ENCODE measurements at regions not wholly inside any gene's neighbourhood (a gene's known extent, or its start where the extent isn't known, plus 50 kb on each side); places are given as distances from the start of the nearest gene placed in this dataset.

DNA sequence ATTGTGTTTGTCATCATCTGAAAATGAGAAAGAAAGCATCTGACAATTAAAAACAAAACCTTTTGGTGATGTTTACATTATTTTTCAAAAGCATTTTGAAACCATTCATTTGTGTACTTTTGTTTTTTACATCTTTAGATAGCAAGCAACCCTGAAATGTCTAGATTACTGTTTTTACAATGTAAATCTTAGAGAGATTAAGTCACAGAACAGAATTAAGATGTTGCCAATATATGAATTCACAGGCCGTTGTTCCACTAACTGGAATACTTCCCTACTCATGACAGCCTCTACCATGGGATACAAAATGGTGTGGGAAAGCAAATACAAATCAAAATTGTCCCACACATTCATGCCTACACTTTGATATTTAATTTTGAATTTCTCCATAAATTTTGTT is 480.0 kb upstream of the ZEB2 start:
- DNase-seq (ENCODE audit: extremely low spot score, unreplicated experiment): no peak
- H3K4me1 Mint-ChIP-seq (ENCODE audit: unreplicated experiment): peaks cover 45% of the 10 kb centered on the region
- H3K27ac Mint-ChIP-seq (ENCODE audit: unreplicated experiment): no peak overlapping the region
- no peaks in the 10 kb centered on the region for H3K27me3 Mint-ChIP-seq (ENCODE audit: unreplicated experiment)
- no peaks in the 10 kb centered on the region for H3K9me3 Mint-ChIP-seq (ENCODE audit: unreplicated experiment)
- TF ChIP-seq, protein P1, sequence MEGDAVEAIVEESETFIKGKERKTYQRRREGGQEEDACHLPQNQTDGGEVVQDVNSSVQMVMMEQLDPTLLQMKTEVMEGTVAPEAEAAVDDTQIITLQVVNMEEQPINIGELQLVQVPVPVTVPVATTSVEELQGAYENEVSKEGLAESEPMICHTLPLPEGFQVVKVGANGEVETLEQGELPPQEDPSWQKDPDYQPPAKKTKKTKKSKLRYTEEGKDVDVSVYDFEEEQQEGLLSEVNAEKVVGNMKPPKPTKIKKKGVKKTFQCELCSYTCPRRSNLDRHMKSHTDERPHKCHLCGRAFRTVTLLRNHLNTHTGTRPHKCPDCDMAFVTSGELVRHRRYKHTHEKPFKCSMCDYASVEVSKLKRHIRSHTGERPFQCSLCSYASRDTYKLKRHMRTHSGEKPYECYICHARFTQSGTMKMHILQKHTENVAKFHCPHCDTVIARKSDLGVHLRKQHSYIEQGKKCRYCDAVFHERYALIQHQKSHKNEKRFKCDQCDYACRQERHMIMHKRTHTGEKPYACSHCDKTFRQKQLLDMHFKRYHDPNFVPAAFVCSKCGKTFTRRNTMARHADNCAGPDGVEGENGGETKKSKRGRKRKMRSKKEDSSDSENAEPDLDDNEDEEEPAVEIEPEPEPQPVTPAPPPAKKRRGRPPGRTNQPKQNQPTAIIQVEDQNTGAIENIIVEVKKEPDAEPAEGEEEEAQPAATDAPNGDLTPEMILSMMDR (IDR thresholded peaks at IDR 0.05): no peak
- no peak overlapping the region for H3K4me3 Mint-ChIP-seq (ENCODE audit: unreplicated experiment)
- H3K36me3 Mint-ChIP-seq (ENCODE audit: unreplicated experiment): no peaks in the 10 kb centered on the region

DNA sequence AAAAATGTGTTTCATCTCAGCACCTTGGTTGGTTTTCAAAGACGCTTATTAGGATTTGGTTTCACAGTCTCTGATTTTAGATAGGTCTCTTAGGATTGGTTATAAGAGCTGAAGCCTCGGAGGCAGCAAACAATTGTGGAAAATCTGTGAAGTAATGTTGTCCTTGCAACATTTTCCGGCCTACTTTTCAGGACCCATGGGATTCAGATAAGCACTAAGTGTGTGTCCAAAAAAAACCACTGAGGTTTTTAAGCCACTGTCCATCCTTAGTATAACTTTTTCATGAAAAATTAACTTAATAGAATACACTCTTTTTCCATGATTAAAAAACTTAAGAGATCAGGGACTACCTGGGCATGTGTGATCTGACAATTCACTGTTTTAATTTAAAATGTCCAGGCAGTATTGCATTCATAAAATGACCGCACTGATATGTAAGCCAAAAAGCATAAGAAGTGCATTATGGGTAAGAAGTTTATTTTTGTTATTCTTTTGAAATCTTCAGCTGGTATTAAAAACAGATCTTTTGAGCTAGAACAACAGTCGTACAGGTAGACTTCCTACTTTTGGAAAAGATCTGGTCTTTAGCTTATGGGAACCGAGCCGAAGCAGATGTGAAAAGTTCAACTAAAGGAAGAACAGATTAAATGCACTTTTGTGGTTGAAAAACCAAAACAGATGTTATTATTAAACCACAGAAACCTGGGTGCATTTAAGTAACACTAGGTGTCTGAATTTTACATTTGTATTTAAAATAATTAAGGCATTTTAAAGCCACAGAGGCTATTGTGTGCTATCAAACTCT is 479.4 kb upstream of the ZEB2 start:
- Mint-ChIP-seq H3K36me3 (ENCODE audit: unreplicated experiment) (no peaks in the 10 kb centered on the region), H3K27me3 (ENCODE audit: unreplicated experiment) (no peaks in the 10 kb centered on the region), H3K4me1 (ENCODE audit: unreplicated experiment) (peaks cover 48% of the 10 kb centered on the region), H3K9me3 (ENCODE audit: unreplicated experiment) (no peaks in the 10 kb centered on the region), H3K4me3 (ENCODE audit: unreplicated experiment) (no peak overlapping the region), H3K27ac (ENCODE audit: unreplicated experiment) (peak overlapping the region; percentile 21)
- DNase-seq (ENCODE audit: extremely low spot score, unreplicated experiment): no peak
- TF ChIP-seq, protein P1 (IDR thresholded peaks at IDR 0.05): no peak

GRCh38 chr2:144998435-144998834 is 478.5 kb upstream of the ZEB2 start:
- H3K9me3 Mint-ChIP-seq (ENCODE audit: unreplicated experiment): no peaks in the 10 kb centered on the region
- peaks cover 50% of the 10 kb centered on the region for H3K4me1 Mint-ChIP-seq (ENCODE audit: unreplicated experiment)
- H3K27ac Mint-ChIP-seq (ENCODE audit: unreplicated experiment): peak overlapping the region; percentile 9
- no peaks in the 10 kb centered on the region for H3K36me3 Mint-ChIP-seq (ENCODE audit: unreplicated experiment)
- no peaks in the 10 kb centered on the region for H3K27me3 Mint-ChIP-seq (ENCODE audit: unreplicated experiment)
- H3K4me3 Mint-ChIP-seq (ENCODE audit: unreplicated experiment): no peak overlapping the region
- no peak for DNase-seq (ENCODE audit: extremely low spot score, unreplicated experiment)
- TF ChIP-seq, protein P1 (IDR thresholded peaks at IDR 0.05): no peak

DNA sequence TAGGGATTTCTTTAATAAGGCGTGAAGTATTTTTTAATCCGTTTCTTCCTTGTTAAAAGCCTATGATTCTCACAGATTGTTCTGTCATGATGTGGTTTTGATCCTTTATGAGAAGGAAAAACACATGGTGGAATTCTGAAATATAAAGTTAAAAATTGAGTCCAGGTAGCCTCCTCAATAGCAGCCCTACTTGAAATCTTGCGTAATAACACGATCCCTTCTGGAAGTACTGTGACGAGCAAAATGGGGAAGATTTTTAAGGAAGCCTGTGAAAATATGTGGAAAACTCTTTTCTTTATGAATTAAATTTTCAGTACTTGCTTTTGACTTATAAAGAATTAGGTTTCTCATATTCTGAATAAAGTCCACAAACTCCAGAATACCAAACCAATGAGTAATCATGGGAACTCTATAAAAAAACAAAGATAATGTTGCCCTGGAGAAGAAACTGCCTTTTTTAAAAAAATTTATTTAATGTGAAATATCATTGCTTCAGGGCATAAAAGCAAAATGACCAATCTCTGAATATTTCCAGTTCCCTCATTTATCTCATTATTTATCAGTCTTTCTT is 476.4 kb upstream of the ZEB2 start:
- Mint-ChIP-seq H3K4me1 (ENCODE audit: unreplicated experiment) (peaks cover 49% of the 10 kb centered on the region), H3K9me3 (ENCODE audit: unreplicated experiment) (no peaks in the 10 kb centered on the region), H3K4me3 (ENCODE audit: unreplicated experiment) (peak overlapping the region; percentile 41), H3K36me3 (ENCODE audit: unreplicated experiment) (no peaks in the 10 kb centered on the region), H3K27ac (ENCODE audit: unreplicated experiment) (peak overlapping the region; percentile 84), H3K27me3 (ENCODE audit: unreplicated experiment) (no peaks in the 10 kb centered on the region)
- TF ChIP-seq, protein P1 (IDR thresholded peaks at IDR 0.05): no peak
- DNase-seq (ENCODE audit: extremely low spot score, unreplicated experiment): no peak

- peak overlapping the region; percentile 84 for H3K27ac Mint-ChIP-seq (ENCODE audit: unreplicated experiment)
- no peaks in the 10 kb centered on the region for H3K27me3 Mint-ChIP-seq (ENCODE audit: unreplicated experiment)
- no peaks in the 10 kb centered on the region for H3K36me3 Mint-ChIP-seq (ENCODE audit: unreplicated experiment)
- TF ChIP-seq, protein P1 (IDR thresholded peaks at IDR 0.05): no peak
- peak overlapping the region; percentile 5 for H3K4me3 Mint-ChIP-seq (ENCODE audit: unreplicated experiment)
- peaks cover 55% of the 10 kb centered on the region for H3K4me1 Mint-ChIP-seq (ENCODE audit: unreplicated experiment)
- no peaks in the 10 kb centered on the region for H3K9me3 Mint-ChIP-seq (ENCODE audit: unreplicated experiment)
- DNase-seq (ENCODE audit: extremely low spot score, unreplicated experiment): no peak
These were observed 475.6 kb upstream of the ZEB2 start for GRCh38 chr2:144995482-144995881.

Measured in osteocyte (in vitro differentiated cells).